Astrocyte (in vitro differentiated cells and primary cell): ENCODE measurements at regions not wholly inside any gene's neighbourhood (a gene's known extent, or its start where the extent isn't known, plus 50 kb on each side); places are given as distances from the start of the nearest gene placed in this dataset.
"Not testable (repeated sequence)": the region's sequence is repeated elsewhere in the genome, so short reads cannot be mapped to it uniquely, and the experiment has no call there.

ENCODE experiments used
- DNase-seq: peaks from one replicate; pipeline ENCODE4 v3.0.0-alpha.2; 2010; ENCODE audit warnings: low read depth
- FAIRE-seq: peaks from 2 replicates; lab custom pipeline; 2011; peaks lifted over from hg19 to GRCh38; lab: Jason Lieb, UNC
- H2AFZ ChIP-seq: 2 replicates; pipeline ENCODE4 v1.6.0; 2012; ENCODE audit warnings: low read depth, low read length, inconsistent platforms
- H3K27ac ChIP-seq: 2 replicates; pipeline ENCODE4 v1.5.1; 2011; ENCODE audit warnings: low read depth, low read length, inconsistent platforms
- H3K27me3 ChIP-seq: 2 replicates; pipeline ENCODE4 v1.6.0; 2011; ENCODE audit warnings: low read length, inconsistent platforms; ENCODE audit not compliant: insufficient read depth
- H3K36me3 ChIP-seq: 2 replicates; pipeline ENCODE4 v1.5.1; 2011; ENCODE audit warnings: low read length, inconsistent platforms; ENCODE audit not compliant: insufficient read depth
- H3K4me1 ChIP-seq: 2 replicates; pipeline ENCODE4 v1.5.1; 2011; ENCODE audit warnings: low read length, inconsistent platforms; ENCODE audit not compliant: insufficient read depth
- H3K4me2 ChIP-seq: 2 replicates; pipeline ENCODE4 v1.6.0; 2012; ENCODE audit warnings: low read length, inconsistent platforms
- H3K4me3 ChIP-seq: 2 replicates; pipeline ENCODE4 v1.5.1; 2011; ENCODE audit warnings: low read depth, mild to moderate bottlenecking, low read length, inconsistent platforms; ENCODE audit not compliant: insufficient read depth
- H3K79me2 ChIP-seq: 2 replicates; pipeline ENCODE4 v1.6.0; 2012; ENCODE audit warnings: mild to moderate bottlenecking, low read length, inconsistent platforms; ENCODE audit not compliant: insufficient read depth
- H3K9ac ChIP-seq: 2 replicates; pipeline ENCODE4 v1.6.0; 2012; ENCODE audit warnings: mild to moderate bottlenecking, low read length, inconsistent platforms
- H3K9me3 ChIP-seq: 2 replicates; pipeline ENCODE4 v1.5.1; 2012; ENCODE audit warnings: low read depth, mild to moderate bottlenecking, low read length, inconsistent platforms; ENCODE audit not compliant: insufficient read depth
- H4K20me1 ChIP-seq: 2 replicates; pipeline ENCODE4 v1.6.0; 2012; ENCODE audit warnings: low read length, inconsistent platforms; ENCODE audit not compliant: insufficient read depth
- H3K27ac Mint-ChIP-seq: one replicate; pipeline ENCODE4 v1.8.0; 2021; ENCODE audit warnings: mild to moderate bottlenecking, mixed read lengths; ENCODE audit not compliant: unreplicated experiment
- H3K27me3 Mint-ChIP-seq: one replicate; pipeline ENCODE4 v1.8.0; 2021; ENCODE audit warnings: low read depth, mixed read lengths; ENCODE audit not compliant: unreplicated experiment
- H3K36me3 Mint-ChIP-seq: one replicate; pipeline ENCODE4 v1.8.0; 2021; ENCODE audit warnings: low read depth, mixed read lengths; ENCODE audit not compliant: unreplicated experiment
- H3K4me1 Mint-ChIP-seq: one replicate; pipeline ENCODE4 v1.8.0; 2021; ENCODE audit warnings: low read depth, mixed read lengths; ENCODE audit not compliant: unreplicated experiment
- H3K4me3 Mint-ChIP-seq: one replicate; pipeline ENCODE4 v1.8.0; 2021; ENCODE audit warnings: mild to moderate bottlenecking, moderate library complexity, mixed read lengths; ENCODE audit not compliant: unreplicated experiment
- H3K9me3 Mint-ChIP-seq: one replicate; pipeline ENCODE4 v1.8.0; 2021; ENCODE audit warnings: mild to moderate bottlenecking, mixed read lengths; ENCODE audit not compliant: unreplicated experiment
- EZH2 ChIP-seq: IDR thresholded peaks from 2 replicates; pipeline ENCODE4 v1.6.1; 2012; ENCODE audit warnings: mild to moderate bottlenecking, low read length, inconsistent platforms; ENCODE audit not compliant: insufficient read depth
- TF ChIP-seq, protein P1 (sequence below): IDR thresholded peaks from 2 replicates; pipeline ENCODE4 v1.5.1; 2011; ENCODE audit warnings: low read depth, mild to moderate bottlenecking, inconsistent platforms, low read length, moderate library complexity; ENCODE audit not compliant: insufficient read depth

DNA sequence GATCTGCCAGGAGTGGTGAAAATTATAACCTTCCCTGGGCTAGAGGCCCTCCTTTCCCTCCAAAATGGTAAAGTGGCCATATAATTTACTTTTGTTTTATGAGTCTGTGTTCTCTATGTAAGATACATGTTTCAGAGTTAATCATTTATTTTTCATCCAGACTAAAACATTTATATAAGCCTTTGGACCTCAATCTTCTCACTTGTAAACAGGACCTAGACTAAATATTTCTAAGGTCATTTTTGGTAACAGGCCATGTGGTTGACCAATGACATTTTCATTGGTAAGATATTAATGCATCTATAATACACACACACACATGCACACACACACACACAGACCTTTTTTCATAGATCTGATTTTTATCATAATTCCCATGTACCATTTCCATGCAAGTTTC, 79.7 kb upstream of the KCTD1 start:
- no peak overlapping the region for H3K27ac Mint-ChIP-seq
- no peaks in the 10 kb centered on the region for H3K4me1 ChIP-seq
- no peaks in the 10 kb centered on the region for H3K36me3 ChIP-seq
- H3K79me2 ChIP-seq: no peaks in the 10 kb centered on the region
- H3K4me3 Mint-ChIP-seq: no peak overlapping the region
- no peak for FAIRE-seq
- H3K4me3 ChIP-seq: no peak overlapping the region
- H3K4me2 ChIP-seq: no peak overlapping the region
- H3K9me3 ChIP-seq: peaks cover 4% of the 10 kb centered on the region
- TF ChIP-seq, protein P1, sequence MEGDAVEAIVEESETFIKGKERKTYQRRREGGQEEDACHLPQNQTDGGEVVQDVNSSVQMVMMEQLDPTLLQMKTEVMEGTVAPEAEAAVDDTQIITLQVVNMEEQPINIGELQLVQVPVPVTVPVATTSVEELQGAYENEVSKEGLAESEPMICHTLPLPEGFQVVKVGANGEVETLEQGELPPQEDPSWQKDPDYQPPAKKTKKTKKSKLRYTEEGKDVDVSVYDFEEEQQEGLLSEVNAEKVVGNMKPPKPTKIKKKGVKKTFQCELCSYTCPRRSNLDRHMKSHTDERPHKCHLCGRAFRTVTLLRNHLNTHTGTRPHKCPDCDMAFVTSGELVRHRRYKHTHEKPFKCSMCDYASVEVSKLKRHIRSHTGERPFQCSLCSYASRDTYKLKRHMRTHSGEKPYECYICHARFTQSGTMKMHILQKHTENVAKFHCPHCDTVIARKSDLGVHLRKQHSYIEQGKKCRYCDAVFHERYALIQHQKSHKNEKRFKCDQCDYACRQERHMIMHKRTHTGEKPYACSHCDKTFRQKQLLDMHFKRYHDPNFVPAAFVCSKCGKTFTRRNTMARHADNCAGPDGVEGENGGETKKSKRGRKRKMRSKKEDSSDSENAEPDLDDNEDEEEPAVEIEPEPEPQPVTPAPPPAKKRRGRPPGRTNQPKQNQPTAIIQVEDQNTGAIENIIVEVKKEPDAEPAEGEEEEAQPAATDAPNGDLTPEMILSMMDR: no peak
- no peak for TF ChIP-seq EZH2
- H3K36me3 Mint-ChIP-seq: peaks cover 5% of the 10 kb centered on the region
- H3K9me3 Mint-ChIP-seq: peaks cover 20% of the 10 kb centered on the region
- H2AFZ ChIP-seq: no peak overlapping the region
- H3K4me1 Mint-ChIP-seq: no peaks in the 10 kb centered on the region
- H3K27me3 Mint-ChIP-seq: peaks cover 4% of the 10 kb centered on the region
- H3K9ac ChIP-seq: no peak overlapping the region
- no peak overlapping the region for H3K27ac ChIP-seq
- no peak for DNase-seq
- H3K27me3 ChIP-seq: no peaks in the 10 kb centered on the region
- H4K20me1 ChIP-seq: no peaks in the 10 kb centered on the region

DNA sequence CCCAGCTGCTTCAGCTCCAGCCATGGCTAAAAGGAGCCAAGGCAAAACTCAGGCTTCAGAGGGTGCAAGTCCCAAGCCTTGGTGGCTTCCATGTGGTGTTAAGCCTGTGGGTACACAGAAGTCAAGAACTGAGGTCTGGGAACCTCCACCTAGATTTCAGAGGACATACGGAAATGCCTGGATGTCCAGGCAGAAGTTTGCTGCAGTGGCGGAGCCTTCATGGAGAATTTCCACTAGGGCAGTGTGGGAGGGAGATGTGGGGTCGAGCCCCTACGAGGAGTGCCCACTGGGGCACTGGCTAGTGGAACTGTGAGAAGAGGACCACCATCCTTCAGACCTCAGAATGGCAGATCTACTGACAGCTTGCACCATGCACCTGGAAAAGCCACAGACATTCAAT, 76.1 kb upstream of the KCTD1 start:
- peaks cover 7% of the 10 kb centered on the region for H3K36me3 Mint-ChIP-seq
- Histone ChIP-seq H2AFZ (no peak overlapping the region), H3K9ac (no peak overlapping the region), H3K4me1 (no peaks in the 10 kb centered on the region), H3K27me3 (no peaks in the 10 kb centered on the region), H3K79me2 (no peaks in the 10 kb centered on the region), H3K4me3 (no peak overlapping the region), H3K9me3 (peaks cover 4% of the 10 kb centered on the region), H3K36me3 (no peaks in the 10 kb centered on the region), H3K4me2 (no peak overlapping the region), H4K20me1 (no peaks in the 10 kb centered on the region), H3K27ac (no peak overlapping the region)
- DNase-seq (no peak), FAIRE-seq (no peak)
- peaks cover 1% of the 10 kb centered on the region for H3K4me1 Mint-ChIP-seq
- H3K27me3 Mint-ChIP-seq: peaks cover 2% of the 10 kb centered on the region
- no peak overlapping the region for H3K4me3 Mint-ChIP-seq
- peaks cover 23% of the 10 kb centered on the region for H3K9me3 Mint-ChIP-seq
- TF ChIP-seq, protein P1: no peak
- no peak for TF ChIP-seq EZH2
- no peak overlapping the region for H3K27ac Mint-ChIP-seq

DNA sequence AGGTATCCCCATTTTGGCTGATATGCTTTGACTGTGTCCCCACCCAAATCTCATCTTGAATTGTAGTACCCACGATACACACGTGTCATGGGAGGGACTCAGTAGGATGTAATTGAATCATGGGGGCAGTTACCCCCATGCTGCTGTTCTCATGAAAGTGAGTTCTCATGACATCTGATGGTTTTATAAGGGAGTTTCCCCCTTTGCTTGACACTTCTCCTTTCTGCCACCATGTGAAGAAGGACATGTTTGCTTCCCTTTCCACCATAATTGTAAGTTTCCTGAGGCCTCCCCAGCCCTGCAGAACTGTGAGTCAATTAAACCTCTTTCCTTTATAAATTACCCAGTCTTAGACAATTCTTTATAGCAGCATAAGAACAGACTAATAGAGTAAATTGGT, 75.0 kb upstream of the KCTD1 start:
- not testable (repeated sequence) for H3K27me3 Mint-ChIP-seq, H3K4me3 ChIP-seq

More for the DNA sequence above, 75.0 kb upstream of the KCTD1 start:
- not testable (repeated sequence) for H3K27ac Mint-ChIP-seq, H4K20me1 ChIP-seq, H3K79me2 ChIP-seq, H3K27me3 ChIP-seq, DNase-seq, H3K4me3 Mint-ChIP-seq, H3K4me1 Mint-ChIP-seq, H3K4me2 ChIP-seq, H2AFZ ChIP-seq, FAIRE-seq, H3K9me3 ChIP-seq, H3K36me3 Mint-ChIP-seq, H3K4me1 ChIP-seq, H3K36me3 ChIP-seq, H3K27ac ChIP-seq, H3K9ac ChIP-seq
- H3K9me3 Mint-ChIP-seq: peaks cover 23% of the 10 kb centered on the region
